Renal pelvis (tissue), 1 donor: ENCODE measurements at regions not wholly inside any gene's neighbourhood (a gene's known extent, or its start where the extent isn't known, plus 50 kb on each side); places are given as distances from the start of the nearest gene placed in this dataset.

ENCODE experiments used
- DNase-seq: peaks from one replicate; pipeline ENCODE4 v3.0.0-alpha.2; 2013

- no peak for DNase-seq
Measured at GRCh38 chr11:33616552-33616951, 84.1 kb downstream of the C11orf91 start.

GRCh38 chr11:33615751-33616150 is 84.9 kb downstream of the C11orf91 start:
- no peak for DNase-seq

GRCh38 chr11:33613404-33613803 is 87.2 kb downstream of the C11orf91 start:
- no peak for DNase-seq

- DNase-seq, result no peak
Measured at GRCh38 chr11:33610903-33611302, 89.7 kb downstream of the C11orf91 start.

GRCh38 chr11:33608386-33608785 is 92.2 kb downstream of the C11orf91 start:
- no peak for DNase-seq

- DNase-seq, result no peak
Measured at GRCh38 chr11:33606762-33607161, 93.9 kb downstream of the C11orf91 start.

- no peak for DNase-seq
Measured at GRCh38 chr11:33605703-33606102, 94.9 kb downstream of the C11orf91 start.

- DNase-seq, result peak; percentile 24
Measured at GRCh38 chr11:33598426-33599069, 102.1 kb downstream of the C11orf91 start.

GRCh38 chr11:33594188-33594587 is 106.4 kb downstream of the C11orf91 start:
- DNase-seq, result no peak

GRCh38 chr11:33590441-33590840 is 110.2 kb downstream of the C11orf91 start:
- no peak for DNase-seq

- no peak for DNase-seq
Measured at GRCh38 chr11:33588056-33588455, 112.6 kb downstream of the C11orf91 start.

GRCh38 chr11:33585586-33586209 is 114.9 kb downstream of the C11orf91 start:
- DNase-seq, result no peak

- DNase-seq, result no peak
Measured at GRCh38 chr11:33582636-33583325, 117.8 kb downstream of the C11orf91 start.

- DNase-seq, result no peak
Measured at GRCh38 chr11:33579101-33579500, 121.5 kb downstream of the C11orf91 start.

GRCh38 chr11:33577204-33577603 is 123.4 kb downstream of the C11orf91 start:
- DNase-seq, result no peak

GRCh38 chr11:33575311-33575710 is 125.3 kb downstream of the C11orf91 start:
- no peak for DNase-seq

GRCh38 chr11:33574331-33574730 is 126.3 kb downstream of the C11orf91 start:
- DNase-seq, result no peak

- no peak for DNase-seq
Measured at GRCh38 chr11:33569333-33569732, 131.3 kb downstream of the C11orf91 start.

GRCh38 chr11:33567004-33567403 is 133.6 kb downstream of the C11orf91 start:
- no peak for DNase-seq

- no peak for DNase-seq
Measured at GRCh38 chr11:33564856-33565453, 135.7 kb downstream of the C11orf91 start.

GRCh38 chr11:33560729-33561128 is 139.9 kb downstream of the C11orf91 start:
- DNase-seq, result no peak

GRCh38 chr11:33559567-33559966 is 141.1 kb downstream of the C11orf91 start:
- no peak for DNase-seq

GRCh38 chr11:33558097-33558496 is 142.5 kb downstream of the C11orf91 start:
- DNase-seq, result no peak
